OCI-LY7 (cell line): ENCODE measurements at regions not wholly inside any gene's neighbourhood (a gene's known extent, or its start where the extent isn't known, plus 50 kb on each side); places are given as distances from the start of the nearest gene placed in this dataset.

Source experiments
- EZH2phosphoT487 ChIP-seq: fragments of 200-600 bp; sonication (generic); IDR thresholded peaks from 2 replicates; pipeline ENCODE4 v1.6.1; 2018; ENCODE audit warnings: low read depth, borderline replicate concordance, mild to moderate bottlenecking, mixed run types, antibody characterized with exemption, low read length, moderate library complexity, mixed read lengths
- TF ChIP-seq, protein P1 (sequence below): fragments of 200-600 bp; sonication (generic); conservative IDR thresholded peaks from 2 replicates; pipeline ENCODE4 v1.5.1; 2014; ENCODE audit warnings: mild to moderate bottlenecking, antibody characterized with exemption, low read length, moderate library complexity, mixed read lengths

DNA sequence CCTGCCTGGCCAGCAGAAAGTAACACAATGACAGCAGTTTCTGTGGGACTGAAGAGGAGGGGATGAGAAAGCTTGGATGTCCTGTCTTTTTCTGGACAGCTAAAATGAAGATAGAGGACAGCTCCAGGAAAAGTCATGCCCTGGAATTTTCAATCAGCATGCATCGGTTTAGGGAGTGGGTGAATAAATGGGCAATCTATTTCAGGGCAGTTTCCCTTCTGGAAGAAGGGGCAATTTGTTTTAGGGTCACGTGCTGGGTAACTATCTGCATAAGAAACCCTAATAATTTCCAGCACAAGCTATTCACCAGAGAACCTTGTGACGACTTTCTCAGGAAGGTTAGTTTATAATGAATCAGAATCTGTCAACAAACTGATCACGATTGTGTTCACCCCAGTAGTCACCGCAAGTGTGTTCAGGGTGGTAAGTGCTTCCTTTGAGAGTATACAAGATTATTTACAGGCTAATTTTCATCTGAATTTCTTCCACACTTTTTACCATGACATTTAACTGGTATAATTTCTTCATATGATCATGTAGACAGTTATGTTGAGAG is 318.0 kb upstream of the GBE1 start:
- TF ChIP-seq, protein P1, sequence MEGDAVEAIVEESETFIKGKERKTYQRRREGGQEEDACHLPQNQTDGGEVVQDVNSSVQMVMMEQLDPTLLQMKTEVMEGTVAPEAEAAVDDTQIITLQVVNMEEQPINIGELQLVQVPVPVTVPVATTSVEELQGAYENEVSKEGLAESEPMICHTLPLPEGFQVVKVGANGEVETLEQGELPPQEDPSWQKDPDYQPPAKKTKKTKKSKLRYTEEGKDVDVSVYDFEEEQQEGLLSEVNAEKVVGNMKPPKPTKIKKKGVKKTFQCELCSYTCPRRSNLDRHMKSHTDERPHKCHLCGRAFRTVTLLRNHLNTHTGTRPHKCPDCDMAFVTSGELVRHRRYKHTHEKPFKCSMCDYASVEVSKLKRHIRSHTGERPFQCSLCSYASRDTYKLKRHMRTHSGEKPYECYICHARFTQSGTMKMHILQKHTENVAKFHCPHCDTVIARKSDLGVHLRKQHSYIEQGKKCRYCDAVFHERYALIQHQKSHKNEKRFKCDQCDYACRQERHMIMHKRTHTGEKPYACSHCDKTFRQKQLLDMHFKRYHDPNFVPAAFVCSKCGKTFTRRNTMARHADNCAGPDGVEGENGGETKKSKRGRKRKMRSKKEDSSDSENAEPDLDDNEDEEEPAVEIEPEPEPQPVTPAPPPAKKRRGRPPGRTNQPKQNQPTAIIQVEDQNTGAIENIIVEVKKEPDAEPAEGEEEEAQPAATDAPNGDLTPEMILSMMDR = no peak
- TF ChIP-seq EZH2phosphoT487 = no peak
